ENCODE measurements at regions not wholly inside any gene's neighbourhood (a gene's known extent, or its start where the extent isn't known, plus 50 kb on each side); places are given as distances from the start of the nearest gene placed in this dataset.

GRCh38 chr5:33092719-33093118 is 348.0 kb upstream of the TARS1 start:
- TF ChIP-seq, protein P1, sequence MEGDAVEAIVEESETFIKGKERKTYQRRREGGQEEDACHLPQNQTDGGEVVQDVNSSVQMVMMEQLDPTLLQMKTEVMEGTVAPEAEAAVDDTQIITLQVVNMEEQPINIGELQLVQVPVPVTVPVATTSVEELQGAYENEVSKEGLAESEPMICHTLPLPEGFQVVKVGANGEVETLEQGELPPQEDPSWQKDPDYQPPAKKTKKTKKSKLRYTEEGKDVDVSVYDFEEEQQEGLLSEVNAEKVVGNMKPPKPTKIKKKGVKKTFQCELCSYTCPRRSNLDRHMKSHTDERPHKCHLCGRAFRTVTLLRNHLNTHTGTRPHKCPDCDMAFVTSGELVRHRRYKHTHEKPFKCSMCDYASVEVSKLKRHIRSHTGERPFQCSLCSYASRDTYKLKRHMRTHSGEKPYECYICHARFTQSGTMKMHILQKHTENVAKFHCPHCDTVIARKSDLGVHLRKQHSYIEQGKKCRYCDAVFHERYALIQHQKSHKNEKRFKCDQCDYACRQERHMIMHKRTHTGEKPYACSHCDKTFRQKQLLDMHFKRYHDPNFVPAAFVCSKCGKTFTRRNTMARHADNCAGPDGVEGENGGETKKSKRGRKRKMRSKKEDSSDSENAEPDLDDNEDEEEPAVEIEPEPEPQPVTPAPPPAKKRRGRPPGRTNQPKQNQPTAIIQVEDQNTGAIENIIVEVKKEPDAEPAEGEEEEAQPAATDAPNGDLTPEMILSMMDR (IDR thresholded peaks at IDR 0.05; ENCODE audit: low read depth, low read length), result no peak
- no peak for TF ChIP-seq EZH2phosphoT487 (IDR thresholded peaks at IDR 0.05; ENCODE audit: low read depth)
